Prostate gland (tissue), 2 donors: ENCODE measurements at regions not wholly inside any gene's neighbourhood (a gene's known extent, or its start where the extent isn't known, plus 50 kb on each side); places are given as distances from the start of the nearest gene placed in this dataset.

Experiments used
- DNase-seq: peaks from one replicate; pipeline ENCODE4 v3.0.0-alpha.2; 2019; ENCODE audit warnings: low spot score
- H3K27ac ChIP-seq, 2 donors: fragments of 200-600 bp; sonication (generic); 2 replicates each; pipeline ENCODE4 v1.5.1; 2017 to 2019
- H3K27me3 ChIP-seq: fragments of 200-600 bp; sonication (generic); replicated peaks from 2 replicates; pipeline ENCODE4 v1.5.1; 2019; ENCODE audit not compliant: insufficient read depth
- H3K36me3 ChIP-seq, 2 donors: fragments of 200-600 bp; sonication (generic); 1 replicate in 1 of 2; 2 replicates in 1 of 2; pipeline versions ENCODE4 v1.5.1 to v1.8.1; 2017 to 2019
- H3K4me1 ChIP-seq: fragments of 200-600 bp; sonication (generic); replicated peaks from 2 replicates; pipeline ENCODE4 v1.5.1; 2019
- H3K4me3 ChIP-seq, 2 donors: fragments of 200-600 bp; sonication (generic); 2 replicates each; pipeline ENCODE4 v1.5.1; 2017 to 2019
- H3K9me3 ChIP-seq: fragments of 200-600 bp; sonication (generic); 2 replicates; pipeline ENCODE4 v1.5.1; 2017
- POLR2A ChIP-seq: fragments of 450-650 bp; IDR thresholded peaks from one replicate; pipeline ENCODE4 v1.6.1; 2016; ENCODE audit warnings: antibody characterized with exemption, mild to moderate bottlenecking
- POLR2AphosphoS5 ChIP-seq: sonication (generic); formaldehyde crosslinking; IDR thresholded peaks from one replicate; pipeline ENCODE4 v1.6.1; 2017; ENCODE audit warnings: antibody characterized with exemption
- WGBS: methylation state at CpG from one replicate; pipeline ENCODE4 v1.1.5; 2018; 5-methylcytosine and 5-hydroxymethylcytosine counted together
- intact Hi-C: fragments of 100-400 bp; cut with DNase I; formaldehyde crosslinking; loops from one replicate; pipeline ENCODE4 v1.14.2; 2022
- TF ChIP-seq, protein P1 (sequence below), 4 experiments: fragments of 200-600 bp in 2 of 4; fragments of 450-650 bp in 2 of 4; sonication (generic) in 2 of 4; IDR thresholded peaks; 1 replicate in 3 of 4; 2 replicates in 1 of 4; pipeline ENCODE4 v1.5.1; 2016 to 2019; ENCODE audit warnings: antibody characterized with exemption in 4 of 4, mild to moderate bottlenecking in 2 of 4, moderate library complexity in 2 of 4

DNA sequence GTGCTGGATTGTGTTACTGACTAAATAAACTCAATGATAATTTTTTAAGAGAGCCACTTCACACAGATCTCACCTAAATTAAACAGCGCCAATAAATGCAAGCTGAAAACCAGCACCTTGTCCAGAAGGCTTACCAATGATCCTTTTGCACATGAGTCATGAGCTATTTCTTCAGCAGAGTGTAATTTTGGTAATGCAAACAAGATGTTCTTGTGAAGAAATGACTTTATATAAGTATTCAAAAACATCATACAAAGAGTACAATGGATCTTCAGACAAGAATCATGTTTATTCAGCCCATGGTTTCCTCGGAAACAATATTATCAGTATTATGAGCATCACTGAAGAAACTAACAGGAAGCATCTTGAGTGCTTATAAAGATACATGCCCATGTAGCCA, 263.8 kb upstream of the UBE2E2 start:
- Histone ChIP-seq H3K27ac (no peak overlapping the region), H3K4me3 (no peak overlapping the region), H3K9me3 (no peaks in the 10 kb centered on the region), H3K4me1 (no peaks in the 10 kb centered on the region), H3K27me3 (no peaks in the 10 kb centered on the region), H3K36me3 (no peaks in the 10 kb centered on the region)
- peak; percentile 21 for TF ChIP-seq POLR2AphosphoS5
- TF ChIP-seq POLR2A = no peak
- DNase-seq = no peak
- 46% methylated on average over 2 of the region's 2 CpGs for WGBS
- intact Hi-C loops = no loop called here

DNA sequence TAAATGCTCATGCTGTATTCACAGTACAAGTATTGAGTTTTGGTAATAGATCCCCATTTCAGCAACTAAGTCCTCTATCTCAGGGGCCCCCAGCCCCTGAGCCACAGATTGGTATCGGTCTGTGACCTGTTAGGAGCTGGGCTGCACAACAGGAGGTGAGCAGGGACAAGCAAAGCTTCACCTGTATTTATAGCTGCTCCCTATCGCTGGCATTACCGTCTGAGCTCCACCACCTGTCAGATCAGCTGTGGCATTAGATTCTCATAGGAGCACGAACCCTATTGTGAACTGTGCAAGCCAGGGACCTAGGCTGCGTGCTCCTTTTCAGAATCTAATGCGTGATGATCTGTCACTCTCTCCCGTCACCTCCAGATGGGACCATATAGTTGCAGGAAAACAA, 262.8 kb upstream of the UBE2E2 start:
- no peak for TF ChIP-seq POLR2A
- TF ChIP-seq, protein P1, sequence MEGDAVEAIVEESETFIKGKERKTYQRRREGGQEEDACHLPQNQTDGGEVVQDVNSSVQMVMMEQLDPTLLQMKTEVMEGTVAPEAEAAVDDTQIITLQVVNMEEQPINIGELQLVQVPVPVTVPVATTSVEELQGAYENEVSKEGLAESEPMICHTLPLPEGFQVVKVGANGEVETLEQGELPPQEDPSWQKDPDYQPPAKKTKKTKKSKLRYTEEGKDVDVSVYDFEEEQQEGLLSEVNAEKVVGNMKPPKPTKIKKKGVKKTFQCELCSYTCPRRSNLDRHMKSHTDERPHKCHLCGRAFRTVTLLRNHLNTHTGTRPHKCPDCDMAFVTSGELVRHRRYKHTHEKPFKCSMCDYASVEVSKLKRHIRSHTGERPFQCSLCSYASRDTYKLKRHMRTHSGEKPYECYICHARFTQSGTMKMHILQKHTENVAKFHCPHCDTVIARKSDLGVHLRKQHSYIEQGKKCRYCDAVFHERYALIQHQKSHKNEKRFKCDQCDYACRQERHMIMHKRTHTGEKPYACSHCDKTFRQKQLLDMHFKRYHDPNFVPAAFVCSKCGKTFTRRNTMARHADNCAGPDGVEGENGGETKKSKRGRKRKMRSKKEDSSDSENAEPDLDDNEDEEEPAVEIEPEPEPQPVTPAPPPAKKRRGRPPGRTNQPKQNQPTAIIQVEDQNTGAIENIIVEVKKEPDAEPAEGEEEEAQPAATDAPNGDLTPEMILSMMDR (IDR thresholded peaks at IDR 0.05) = no peak
- TF ChIP-seq POLR2AphosphoS5 = no peak
- 84% methylated on average over 7 of the region's 7 CpGs for WGBS
- H3K27me3 ChIP-seq = no peaks in the 10 kb centered on the region
- no peak overlapping the region for H3K27ac ChIP-seq
- H3K9me3 ChIP-seq = no peaks in the 10 kb centered on the region
- DNase-seq = no peak
- H3K4me3 ChIP-seq = no peak overlapping the region
- H3K4me1 ChIP-seq = no peaks in the 10 kb centered on the region
- intact Hi-C loops = no loop called here
- H3K36me3 ChIP-seq = no peaks in the 10 kb centered on the region

DNA sequence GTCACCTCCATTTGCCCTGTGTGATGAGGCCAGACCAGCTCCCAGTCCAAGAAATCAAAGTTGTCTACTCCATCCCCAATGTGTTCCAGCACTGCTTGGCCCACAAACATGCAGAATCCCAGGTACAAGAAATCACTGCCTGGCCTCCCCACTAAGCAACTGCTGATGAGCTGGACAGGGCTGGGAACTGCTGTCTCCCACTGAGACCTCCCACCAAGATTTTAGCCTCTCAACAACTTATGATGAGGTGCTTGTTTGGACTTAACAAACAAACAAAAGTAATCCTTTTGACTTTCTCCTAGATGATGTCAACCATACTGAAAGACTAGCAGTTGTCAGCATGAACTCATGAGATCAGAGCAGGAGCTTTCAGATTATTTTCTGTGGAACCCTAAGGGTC, 260.1 kb upstream of the UBE2E2 start:
- TF ChIP-seq, protein P1 (IDR thresholded peaks at IDR 0.05) = no peak
- TF ChIP-seq POLR2A (no peak), POLR2AphosphoS5 (no peak)
- H3K4me3 ChIP-seq = no peak overlapping the region
- no peaks in the 10 kb centered on the region for H3K9me3 ChIP-seq
- H3K36me3 ChIP-seq = no peaks in the 10 kb centered on the region
- peaks cover 2% of the 10 kb centered on the region for H3K4me1 ChIP-seq
- DNase-seq = no peak
- no peaks in the 10 kb centered on the region for H3K27me3 ChIP-seq
- no peak overlapping the region for H3K27ac ChIP-seq
- intact Hi-C loops = no loop called here

DNA sequence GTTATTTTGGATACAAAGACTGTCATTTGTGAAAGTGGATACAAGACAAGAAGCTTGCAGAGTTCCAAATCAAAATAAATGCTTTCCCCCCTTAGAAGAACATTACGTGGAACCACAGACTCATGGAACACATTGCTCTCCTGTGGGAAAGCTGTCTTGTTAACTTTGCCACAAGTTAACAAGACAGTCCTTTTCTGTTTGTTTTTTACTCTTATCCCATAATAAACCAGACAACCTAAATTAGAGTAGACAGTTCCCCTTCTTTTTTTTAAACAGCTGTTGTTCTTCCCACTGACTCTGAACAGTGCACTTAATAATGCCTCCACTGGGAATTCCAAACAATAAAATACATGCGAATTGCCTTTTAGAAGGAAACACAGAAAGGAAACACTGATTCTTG, 255.3 kb upstream of the UBE2E2 start:
- no peak overlapping the region for H3K27ac ChIP-seq
- no peak overlapping the region for H3K4me3 ChIP-seq
- no peak for TF ChIP-seq POLR2A
- peak; percentile 57 for TF ChIP-seq POLR2AphosphoS5
- TF ChIP-seq, protein P1 (IDR thresholded peaks at IDR 0.05) = no peak
- no peaks in the 10 kb centered on the region for H3K9me3 ChIP-seq
- no peaks in the 10 kb centered on the region for H3K27me3 ChIP-seq
- peaks cover 2% of the 10 kb centered on the region for H3K4me1 ChIP-seq
- 25% methylated on average over 2 of the region's 2 CpGs for WGBS
- no peak for DNase-seq
- no peaks in the 10 kb centered on the region for H3K36me3 ChIP-seq
- intact Hi-C loops = no loop called here

DNA sequence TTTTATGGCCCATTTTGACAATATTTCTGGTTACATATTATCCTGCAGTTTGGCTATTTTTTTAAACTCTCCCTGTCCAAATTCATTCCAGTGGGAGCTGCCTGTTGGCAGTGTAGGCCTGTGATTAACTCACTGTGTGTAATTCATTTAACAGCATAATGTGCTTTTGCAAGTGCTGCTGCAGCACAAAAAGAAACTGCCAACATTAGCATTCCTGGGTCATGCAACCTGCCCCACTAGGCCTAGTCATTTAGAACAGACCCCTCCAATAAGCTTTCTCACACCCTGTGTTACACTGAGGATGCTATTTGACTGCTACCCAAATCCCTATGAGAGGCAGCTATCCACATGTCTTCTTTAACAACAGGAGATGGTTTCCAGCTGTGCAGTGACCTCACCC, 251.2 kb upstream of the UBE2E2 start:
- intact Hi-C loops = no loop called here
- TF ChIP-seq POLR2AphosphoS5 (no peak), POLR2A (no peak)
- TF ChIP-seq, protein P1 (IDR thresholded peaks at IDR 0.05) = no peak
- H3K27ac ChIP-seq = no peak overlapping the region
- DNase-seq = no peak
- H3K4me3 ChIP-seq = no peak overlapping the region
- peaks cover 2% of the 10 kb centered on the region for H3K4me1 ChIP-seq
- no peaks in the 10 kb centered on the region for H3K36me3 ChIP-seq
- no peaks in the 10 kb centered on the region for H3K9me3 ChIP-seq
- H3K27me3 ChIP-seq = no peaks in the 10 kb centered on the region
